ENCODE measurements at regions not wholly inside any gene's neighbourhood (a gene's known extent, or its start where the extent isn't known, plus 50 kb on each side); places are given as distances from the start of the nearest gene placed in this dataset.
"Not testable (repeated sequence)": the region's sequence is repeated elsewhere in the genome, so short reads cannot be mapped to it uniquely, and the experiment has no call there.

GRCh38 chr5:159682623-159683022 is 233.7 kb upstream of the ADRA1B start:
- TF ChIP-seq, protein P1, sequence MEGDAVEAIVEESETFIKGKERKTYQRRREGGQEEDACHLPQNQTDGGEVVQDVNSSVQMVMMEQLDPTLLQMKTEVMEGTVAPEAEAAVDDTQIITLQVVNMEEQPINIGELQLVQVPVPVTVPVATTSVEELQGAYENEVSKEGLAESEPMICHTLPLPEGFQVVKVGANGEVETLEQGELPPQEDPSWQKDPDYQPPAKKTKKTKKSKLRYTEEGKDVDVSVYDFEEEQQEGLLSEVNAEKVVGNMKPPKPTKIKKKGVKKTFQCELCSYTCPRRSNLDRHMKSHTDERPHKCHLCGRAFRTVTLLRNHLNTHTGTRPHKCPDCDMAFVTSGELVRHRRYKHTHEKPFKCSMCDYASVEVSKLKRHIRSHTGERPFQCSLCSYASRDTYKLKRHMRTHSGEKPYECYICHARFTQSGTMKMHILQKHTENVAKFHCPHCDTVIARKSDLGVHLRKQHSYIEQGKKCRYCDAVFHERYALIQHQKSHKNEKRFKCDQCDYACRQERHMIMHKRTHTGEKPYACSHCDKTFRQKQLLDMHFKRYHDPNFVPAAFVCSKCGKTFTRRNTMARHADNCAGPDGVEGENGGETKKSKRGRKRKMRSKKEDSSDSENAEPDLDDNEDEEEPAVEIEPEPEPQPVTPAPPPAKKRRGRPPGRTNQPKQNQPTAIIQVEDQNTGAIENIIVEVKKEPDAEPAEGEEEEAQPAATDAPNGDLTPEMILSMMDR (conservative IDR thresholded peaks at IDR 0.05; ENCODE audit: low read depth, low read length) = no peak

GRCh38 chr5:159687892-159688291 is 228.4 kb upstream of the ADRA1B start:
- not testable (repeated sequence) for DNase-seq (ENCODE audit: low read depth); H3K4me3 ChIP-seq (ENCODE audit: low read depth, low read length)

More at GRCh38 chr5:159682623-159683022, 233.7 kb upstream of the ADRA1B start:
- no peak for DNase-seq (ENCODE audit: low read depth)
- H3K4me3 ChIP-seq (ENCODE audit: low read depth, low read length) = no peak overlapping the region

DNA sequence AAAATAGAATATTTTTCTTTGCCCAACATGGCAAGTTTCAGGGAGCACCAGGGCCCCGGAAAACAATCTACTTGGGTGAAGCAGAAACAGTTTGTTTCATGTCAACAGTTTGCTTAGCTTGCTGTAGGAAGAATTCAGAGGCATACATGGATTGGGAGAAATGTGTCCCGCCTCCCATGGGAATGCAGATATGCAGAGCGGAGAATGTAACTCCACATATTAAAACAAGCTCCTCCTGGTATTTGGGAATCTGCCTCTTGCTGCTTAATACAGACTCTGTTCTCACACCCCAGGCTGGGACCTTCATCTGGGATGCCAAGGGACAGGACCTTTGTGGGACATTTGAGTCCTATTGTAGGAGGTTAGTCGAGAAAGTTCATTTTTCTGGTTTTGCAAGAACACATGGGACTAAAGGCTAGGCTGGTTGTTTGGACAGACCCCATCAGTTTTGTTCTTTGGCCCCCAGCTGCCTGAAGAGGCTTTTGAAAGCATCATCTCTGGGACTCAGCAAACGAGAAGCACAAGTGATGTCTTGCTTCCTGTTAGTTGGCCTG is 220.5 kb upstream of the ADRA1B start:
- DNase-seq (ENCODE audit: low read depth) = no peak
- TF ChIP-seq, protein P1 (conservative IDR thresholded peaks at IDR 0.05; ENCODE audit: low read depth, low read length) = no peak
- no peak overlapping the region for H3K4me3 ChIP-seq (ENCODE audit: low read depth, low read length)

GRCh38 chr5:159697530-159697929 is 218.8 kb upstream of the ADRA1B start:
- no peak for DNase-seq (ENCODE audit: low read depth)
- H3K4me3 ChIP-seq (ENCODE audit: low read depth, low read length) = no peak overlapping the region
- TF ChIP-seq, protein P1 (conservative IDR thresholded peaks at IDR 0.05; ENCODE audit: low read depth, low read length) = no peak

- H3K4me3 ChIP-seq (ENCODE audit: low read depth, low read length) = no peak overlapping the region
- DNase-seq (ENCODE audit: low read depth) = no peak
- TF ChIP-seq, protein P1 (conservative IDR thresholded peaks at IDR 0.05; ENCODE audit: low read depth, low read length) = no peak
Observed at GRCh38 chr5:159698322-159698721, 218.0 kb upstream of the ADRA1B start.

DNA sequence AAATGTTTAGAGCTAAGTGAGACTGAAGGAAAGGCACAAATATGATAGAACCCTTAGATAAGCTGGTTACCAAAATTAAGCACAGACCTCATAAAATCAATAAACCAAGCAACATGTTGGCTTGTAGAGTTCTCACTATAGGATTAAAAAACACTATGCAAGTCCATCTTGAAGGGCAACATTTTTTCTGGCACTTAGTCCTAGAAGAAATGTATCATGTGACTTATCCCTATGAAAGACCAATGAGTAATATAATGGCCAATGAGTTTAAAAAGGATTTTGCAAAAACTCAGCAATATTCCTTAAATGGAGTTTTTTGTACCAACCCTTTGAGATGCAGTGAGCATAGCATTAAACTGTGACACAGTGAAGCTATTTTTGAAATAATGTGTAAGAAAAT is 216.3 kb upstream of the ADRA1B start:
- H3K4me3 ChIP-seq (ENCODE audit: low read depth, low read length) = no peak overlapping the region
- TF ChIP-seq, protein P1 (conservative IDR thresholded peaks at IDR 0.05; ENCODE audit: low read depth, low read length) = no peak
- no peak for DNase-seq (ENCODE audit: low read depth)

DNA sequence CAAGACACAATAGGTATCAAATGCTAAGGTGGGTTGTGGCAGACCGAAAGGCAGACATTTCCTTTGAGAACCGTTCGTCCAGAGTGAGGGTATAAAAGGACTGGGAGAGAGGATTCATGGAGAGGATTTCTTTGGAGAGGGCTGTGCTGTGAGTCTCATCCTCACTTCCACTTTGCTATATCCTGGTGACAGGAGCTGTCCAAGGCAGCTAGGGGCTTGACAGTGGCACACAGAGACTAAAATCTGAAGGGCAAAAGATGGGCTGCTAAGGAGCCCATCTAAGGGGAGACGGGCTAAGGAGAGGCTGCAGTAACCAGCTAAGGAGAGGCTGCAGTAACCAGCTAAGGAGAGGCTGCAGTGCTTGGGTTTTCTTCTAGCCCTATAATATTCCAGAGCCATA is 214.0 kb upstream of the ADRA1B start:
- TF ChIP-seq, protein P1 (conservative IDR thresholded peaks at IDR 0.05; ENCODE audit: low read depth, low read length) = no peak
- H3K4me3 ChIP-seq (ENCODE audit: low read depth, low read length) = no peak overlapping the region
- DNase-seq (ENCODE audit: low read depth) = no peak
